ENCODE measurements at regions not wholly inside any gene's neighbourhood (a gene's known extent, or its start where the extent isn't known, plus 50 kb on each side); places are given as distances from the start of the nearest gene placed in this dataset.

DNA sequence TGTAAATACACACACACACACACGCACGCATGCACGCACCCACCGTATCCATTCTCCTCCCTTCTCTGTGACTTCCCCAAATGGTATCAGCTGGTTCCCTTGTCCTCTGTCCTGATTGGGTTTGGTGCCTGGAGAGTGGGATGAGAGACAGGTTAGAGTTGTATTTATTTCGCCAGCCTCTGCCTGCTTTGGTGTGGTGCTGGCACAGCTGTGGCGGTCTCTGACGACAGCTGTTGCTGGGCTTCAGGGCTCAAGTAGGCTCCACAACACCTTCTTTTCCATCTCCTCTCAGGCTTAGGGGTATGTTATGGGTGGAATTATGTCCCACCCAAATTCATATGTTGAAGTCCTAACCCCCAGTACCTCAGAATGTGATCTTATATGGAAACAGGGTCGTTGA lies 94.9 kb upstream of the ITGA6 start:
- H3K27ac ChIP-seq (ENCODE audit: low read depth, low read length), result no peak overlapping the region
- 0 out of 2 replicates have a peak, but pooled peaks cover 4% of the 10 kb centered on the region for H3K4me1 ChIP-seq (ENCODE audit: control insufficient read depth, insufficient read depth, low read length)
- no peak overlapping the region for H3K4me3 ChIP-seq (ENCODE audit: low read depth, low read length)
- H3K9me3 ChIP-seq (ENCODE audit: control insufficient read depth, insufficient read depth, low read depth, low read length), result no peaks in the 10 kb centered on the region
- no peaks in the 10 kb centered on the region for H3K36me3 ChIP-seq (ENCODE audit: control insufficient read depth, insufficient read depth, low read length)
- no peaks in the 10 kb centered on the region for H3K27me3 ChIP-seq (ENCODE audit: control insufficient read depth, insufficient read depth, low read length)
- no peak overlapping the region for H3K9ac ChIP-seq (ENCODE audit: low read length)

DNA sequence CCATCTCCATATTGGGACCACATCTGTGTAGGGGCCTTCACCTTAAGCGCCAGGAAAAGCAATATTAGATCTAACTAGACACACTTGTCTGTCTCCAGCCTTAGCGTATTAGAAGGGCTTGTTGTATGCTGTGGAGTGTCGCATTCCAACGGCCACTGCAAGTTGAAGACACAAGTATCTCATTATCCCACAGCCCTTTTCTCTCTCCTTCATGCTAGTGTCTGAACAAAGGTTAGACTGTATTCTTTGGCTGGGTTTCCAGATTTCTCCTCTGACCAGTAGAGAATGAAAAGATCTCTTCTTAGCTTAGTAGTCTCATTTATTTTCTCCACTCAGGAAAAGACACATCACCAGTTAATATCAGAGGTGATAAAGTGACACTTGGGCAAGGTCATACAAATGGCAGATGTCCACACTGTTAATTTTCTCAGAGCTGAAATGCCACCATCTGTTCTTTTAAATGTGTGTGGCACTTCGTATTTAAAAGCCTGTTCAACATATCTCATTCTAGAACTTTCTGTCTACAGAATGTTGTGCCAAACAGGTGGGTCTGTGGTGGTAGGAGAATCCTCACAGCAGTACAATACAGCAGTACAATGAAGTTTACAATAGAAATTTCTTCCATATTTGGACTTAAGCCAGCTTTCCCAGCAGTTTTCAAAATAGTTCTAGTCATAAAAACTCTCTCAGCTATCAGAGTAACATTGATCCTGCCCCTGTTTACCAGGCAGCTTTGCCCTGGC lies 94.0 kb upstream of the ITGA6 start:
- H3K27ac ChIP-seq (ENCODE audit: low read depth, low read length), result no peak overlapping the region
- no peaks in the 10 kb centered on the region for H3K36me3 ChIP-seq (ENCODE audit: control insufficient read depth, insufficient read depth, low read length)
- H3K4me3 ChIP-seq (ENCODE audit: low read depth, low read length), result no peak overlapping the region
- H3K27me3 ChIP-seq (ENCODE audit: control insufficient read depth, insufficient read depth, low read length), result no peaks in the 10 kb centered on the region
- 0 out of 2 replicates have a peak, but pooled peaks cover 4% of the 10 kb centered on the region for H3K4me1 ChIP-seq (ENCODE audit: control insufficient read depth, insufficient read depth, low read length)
- H3K9me3 ChIP-seq (ENCODE audit: control insufficient read depth, insufficient read depth, low read depth, low read length), result no peaks in the 10 kb centered on the region
- no peak overlapping the region for H3K9ac ChIP-seq (ENCODE audit: low read length)

GRCh38 chr2:172333978-172334330 lies 93.4 kb upstream of the ITGA6 start:
- Histone ChIP-seq H3K4me1 (ENCODE audit: control insufficient read depth, insufficient read depth, low read length) (0 out of 2 replicates have a peak, but pooled peaks cover 4% of the 10 kb centered on the region), H3K9me3 (ENCODE audit: control insufficient read depth, insufficient read depth, low read depth, low read length) (no peaks in the 10 kb centered on the region), H3K9ac (ENCODE audit: low read length) (no peak overlapping the region), H3K27ac (ENCODE audit: low read depth, low read length) (no peak overlapping the region), H3K27me3 (ENCODE audit: control insufficient read depth, insufficient read depth, low read length) (no peaks in the 10 kb centered on the region), H3K4me3 (ENCODE audit: low read depth, low read length) (no peak overlapping the region), H3K36me3 (ENCODE audit: control insufficient read depth, insufficient read depth, low read length) (no peaks in the 10 kb centered on the region)

GRCh38 chr2:172334988-172335387 lies 92.4 kb upstream of the ITGA6 start:
- Histone ChIP-seq H3K9ac (ENCODE audit: low read length) (no peak overlapping the region), H3K4me3 (ENCODE audit: low read depth, low read length) (no peak overlapping the region), H3K27ac (ENCODE audit: low read depth, low read length) (no peak overlapping the region), H3K36me3 (ENCODE audit: control insufficient read depth, insufficient read depth, low read length) (no peaks in the 10 kb centered on the region), H3K27me3 (ENCODE audit: control insufficient read depth, insufficient read depth, low read length) (no peaks in the 10 kb centered on the region), H3K4me1 (ENCODE audit: control insufficient read depth, insufficient read depth, low read length) (peaks cover 6% of the 10 kb centered on the region; the same call in 1 of the 2 replicates), H3K9me3 (ENCODE audit: control insufficient read depth, insufficient read depth, low read depth, low read length) (no peaks in the 10 kb centered on the region)

DNA sequence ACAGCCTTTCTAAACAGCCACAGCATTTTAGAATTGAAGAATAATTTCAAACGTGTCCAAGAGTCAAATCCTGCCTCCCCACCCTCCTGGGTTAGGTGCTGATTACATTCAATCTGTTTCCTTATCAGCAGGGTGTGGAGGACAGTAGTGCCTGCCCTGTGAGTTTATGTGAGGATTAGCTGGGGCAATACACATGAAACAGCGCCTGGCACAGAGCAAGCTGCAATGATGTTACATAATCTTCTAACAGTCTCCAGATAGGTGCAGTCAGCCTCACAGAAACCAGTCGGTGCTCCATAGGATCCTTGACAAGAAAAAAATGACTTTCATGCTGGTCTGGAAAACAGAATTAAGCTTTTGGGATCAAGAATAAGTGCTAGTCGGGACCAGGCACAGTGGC lies 91.7 kb upstream of the ITGA6 start:
- H3K36me3 ChIP-seq (ENCODE audit: control insufficient read depth, insufficient read depth, low read length), result no peaks in the 10 kb centered on the region

GRCh38 chr2:172336681-172337080 lies 90.7 kb upstream of the ITGA6 start:
- Histone ChIP-seq H3K27me3 (ENCODE audit: control insufficient read depth, insufficient read depth, low read length) (no peaks in the 10 kb centered on the region), H3K9ac (ENCODE audit: low read length) (no peak overlapping the region), H3K4me3 (ENCODE audit: low read depth, low read length) (no peak overlapping the region), H3K36me3 (ENCODE audit: control insufficient read depth, insufficient read depth, low read length) (no peaks in the 10 kb centered on the region), H3K4me1 (ENCODE audit: control insufficient read depth, insufficient read depth, low read length) (peaks cover 6% of the 10 kb centered on the region; the same call in 1 of the 2 replicates), H3K27ac (ENCODE audit: low read depth, low read length) (no peak overlapping the region), H3K9me3 (ENCODE audit: control insufficient read depth, insufficient read depth, low read depth, low read length) (no peaks in the 10 kb centered on the region)

More for the DNA sequence above, 91.7 kb upstream of the ITGA6 start:
- Histone ChIP-seq H3K27me3 (ENCODE audit: control insufficient read depth, insufficient read depth, low read length) (no peaks in the 10 kb centered on the region), H3K4me3 (ENCODE audit: low read depth, low read length) (no peak overlapping the region), H3K9me3 (ENCODE audit: control insufficient read depth, insufficient read depth, low read depth, low read length) (no peaks in the 10 kb centered on the region), H3K4me1 (ENCODE audit: control insufficient read depth, insufficient read depth, low read length) (peaks cover 6% of the 10 kb centered on the region; the same call in 1 of the 2 replicates), H3K27ac (ENCODE audit: low read depth, low read length) (no peak overlapping the region), H3K9ac (ENCODE audit: low read length) (no peak overlapping the region)

DNA sequence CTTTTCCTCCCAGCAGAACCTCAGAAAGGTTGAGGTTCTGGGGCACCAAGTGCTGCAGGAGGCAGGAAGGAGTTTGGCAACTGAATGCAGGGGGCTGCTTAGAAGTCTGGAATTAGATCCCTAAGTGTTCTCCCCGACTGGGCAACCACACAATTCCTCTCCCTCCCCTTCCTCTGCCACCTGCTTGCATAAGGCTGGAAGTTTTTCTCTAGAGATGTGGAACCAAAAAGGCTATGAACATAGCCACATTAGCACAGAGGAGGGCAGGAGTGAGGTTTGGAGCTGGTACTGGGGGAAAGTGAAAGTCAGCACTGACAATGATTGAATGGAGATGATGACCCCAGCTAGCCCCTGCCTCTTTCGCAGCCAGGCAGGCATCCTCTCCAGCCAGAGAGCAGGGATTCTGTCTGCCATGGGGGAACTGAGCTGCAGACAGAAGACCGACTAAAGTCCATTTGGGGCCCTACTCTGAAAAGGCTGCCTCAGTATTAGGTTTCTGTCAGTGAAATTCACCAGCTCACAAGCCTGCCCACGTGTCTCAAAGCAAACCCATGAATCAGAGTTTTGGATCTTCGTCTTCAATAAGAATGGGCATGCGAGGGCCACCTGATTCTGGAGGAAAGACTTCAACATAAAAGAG lies 87.9 kb upstream of the ITGA6 start:
- Histone ChIP-seq H3K27me3 (ENCODE audit: control insufficient read depth, insufficient read depth, low read length) (no peaks in the 10 kb centered on the region), H3K36me3 (ENCODE audit: control insufficient read depth, insufficient read depth, low read length) (no peaks in the 10 kb centered on the region), H3K4me1 (ENCODE audit: control insufficient read depth, insufficient read depth, low read length) (peaks cover 6% of the 10 kb centered on the region; the same call in 1 of the 2 replicates), H3K9me3 (ENCODE audit: control insufficient read depth, insufficient read depth, low read depth, low read length) (peaks cover 11% of the 10 kb centered on the region), H3K27ac (ENCODE audit: low read depth, low read length) (no peak overlapping the region), H3K4me3 (ENCODE audit: low read depth, low read length) (no peak overlapping the region), H3K9ac (ENCODE audit: low read length) (no peak overlapping the region)

- peaks cover 6% of the 10 kb centered on the region; the same call in 1 of the 2 replicates for H3K4me1 ChIP-seq (ENCODE audit: control insufficient read depth, insufficient read depth, low read length)
- no peak overlapping the region for H3K4me3 ChIP-seq (ENCODE audit: low read depth, low read length)
- H3K9me3 ChIP-seq (ENCODE audit: control insufficient read depth, insufficient read depth, low read depth, low read length), result peaks cover 17% of the 10 kb centered on the region
- H3K9ac ChIP-seq (ENCODE audit: low read length), result no peak overlapping the region
- H3K27ac ChIP-seq (ENCODE audit: low read depth, low read length), result no peak overlapping the region
- no peaks in the 10 kb centered on the region for H3K36me3 ChIP-seq (ENCODE audit: control insufficient read depth, insufficient read depth, low read length)
- no peaks in the 10 kb centered on the region for H3K27me3 ChIP-seq (ENCODE audit: control insufficient read depth, insufficient read depth, low read length)
Measured at GRCh38 chr2:172340394-172340793, 87.0 kb upstream of the ITGA6 start.

GRCh38 chr2:172342078-172342477 lies 85.3 kb upstream of the ITGA6 start:
- H3K4me1 ChIP-seq (ENCODE audit: control insufficient read depth, insufficient read depth, low read length), result peaks cover 6% of the 10 kb centered on the region; the same call in 1 of the 2 replicates
- no peak overlapping the region for H3K9ac ChIP-seq (ENCODE audit: low read length)
- H3K36me3 ChIP-seq (ENCODE audit: control insufficient read depth, insufficient read depth, low read length), result no peaks in the 10 kb centered on the region
- no peak overlapping the region for H3K27ac ChIP-seq (ENCODE audit: low read depth, low read length)
- H3K4me3 ChIP-seq (ENCODE audit: low read depth, low read length), result no peak overlapping the region
- no peaks in the 10 kb centered on the region for H3K27me3 ChIP-seq (ENCODE audit: control insufficient read depth, insufficient read depth, low read length)
- H3K9me3 ChIP-seq (ENCODE audit: control insufficient read depth, insufficient read depth, low read depth, low read length), result peaks cover 25% of the 10 kb centered on the region

DNA sequence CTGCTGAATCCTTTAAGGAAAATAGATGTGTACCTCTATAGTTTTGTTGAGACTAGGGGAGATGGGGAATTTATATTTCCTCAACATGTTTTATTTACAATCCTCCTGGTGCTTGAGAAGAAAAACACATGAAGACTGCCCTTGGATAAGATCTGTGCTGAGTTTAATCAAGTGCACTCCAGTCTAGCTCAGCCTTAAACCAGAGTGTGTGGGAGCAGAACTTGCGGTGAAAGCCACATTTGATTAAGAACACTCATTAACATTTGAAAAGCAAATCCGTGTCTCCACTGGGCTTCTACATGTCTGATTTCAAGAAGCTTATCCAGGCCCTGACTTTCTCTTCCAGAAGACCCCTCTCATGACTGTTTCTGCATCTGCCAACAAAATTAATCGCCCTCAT lies 84.8 kb upstream of the ITGA6 start:
- Histone ChIP-seq H3K9ac (ENCODE audit: low read length) (no peak overlapping the region), H3K9me3 (ENCODE audit: control insufficient read depth, insufficient read depth, low read depth, low read length) (peaks cover 25% of the 10 kb centered on the region), H3K36me3 (ENCODE audit: control insufficient read depth, insufficient read depth, low read length) (no peaks in the 10 kb centered on the region), H3K27ac (ENCODE audit: low read depth, low read length) (no peak overlapping the region), H3K27me3 (ENCODE audit: control insufficient read depth, insufficient read depth, low read length) (no peaks in the 10 kb centered on the region), H3K4me3 (ENCODE audit: low read depth, low read length) (no peak overlapping the region), H3K4me1 (ENCODE audit: control insufficient read depth, insufficient read depth, low read length) (peaks cover 6% of the 10 kb centered on the region; the same call in 1 of the 2 replicates)

DNA sequence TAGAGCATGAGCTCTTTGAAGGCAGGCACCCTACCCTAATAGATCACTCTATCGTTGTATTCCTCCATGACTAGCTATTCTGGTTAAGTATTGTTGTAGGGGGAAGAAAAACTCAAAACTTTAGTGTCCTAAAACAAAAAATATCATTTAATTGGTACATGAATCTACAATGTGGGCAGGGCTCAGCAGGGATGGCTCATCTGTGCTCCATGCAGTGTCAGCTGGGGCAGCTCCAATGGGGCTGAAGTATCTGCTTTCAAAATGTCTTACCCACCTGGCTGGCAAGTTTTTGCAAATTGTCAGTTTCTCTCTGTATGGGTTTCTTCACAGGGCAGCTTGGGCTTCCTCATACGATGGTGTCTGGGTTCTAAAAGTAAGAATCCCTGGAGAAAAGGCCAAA lies 83.2 kb upstream of the ITGA6 start:
- no peaks in the 10 kb centered on the region for H3K27me3 ChIP-seq (ENCODE audit: control insufficient read depth, insufficient read depth, low read length)
- no peak overlapping the region for H3K27ac ChIP-seq (ENCODE audit: low read depth, low read length)
- H3K9me3 ChIP-seq (ENCODE audit: control insufficient read depth, insufficient read depth, low read depth, low read length), result peaks cover 25% of the 10 kb centered on the region
- H3K9ac ChIP-seq (ENCODE audit: low read length), result no peak overlapping the region
- peaks cover 6% of the 10 kb centered on the region; the same call in 1 of the 2 replicates for H3K4me1 ChIP-seq (ENCODE audit: control insufficient read depth, insufficient read depth, low read length)
- no peaks in the 10 kb centered on the region for H3K36me3 ChIP-seq (ENCODE audit: control insufficient read depth, insufficient read depth, low read length)
- H3K4me3 ChIP-seq (ENCODE audit: low read depth, low read length), result no peak overlapping the region
